ENCODE measurements at regions not wholly inside any gene's neighbourhood (a gene's known extent, or its start where the extent isn't known, plus 50 kb on each side); places are given as distances from the start of the nearest gene placed in this dataset.

DNA sequence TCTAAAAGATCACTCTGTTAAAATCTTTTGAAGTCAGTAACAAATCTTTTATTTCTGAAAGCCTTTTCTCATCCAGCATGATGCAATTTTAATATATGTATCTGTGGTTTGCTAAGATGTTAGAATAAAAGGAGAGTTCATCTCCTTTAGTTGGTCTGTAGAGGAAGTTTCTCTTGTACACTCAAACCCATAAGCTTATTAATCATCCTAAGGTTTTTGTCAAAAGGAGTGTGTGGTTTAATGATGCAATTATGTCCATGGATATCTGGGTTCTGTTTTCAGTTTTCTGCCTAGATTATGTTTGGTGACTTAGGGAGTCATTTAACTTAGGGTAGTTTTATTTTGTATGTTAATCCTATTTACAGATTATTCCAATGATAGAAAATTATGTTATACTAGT lies 52.1 kb upstream of the NDST4 start:
- TF ChIP-seq, protein P1, sequence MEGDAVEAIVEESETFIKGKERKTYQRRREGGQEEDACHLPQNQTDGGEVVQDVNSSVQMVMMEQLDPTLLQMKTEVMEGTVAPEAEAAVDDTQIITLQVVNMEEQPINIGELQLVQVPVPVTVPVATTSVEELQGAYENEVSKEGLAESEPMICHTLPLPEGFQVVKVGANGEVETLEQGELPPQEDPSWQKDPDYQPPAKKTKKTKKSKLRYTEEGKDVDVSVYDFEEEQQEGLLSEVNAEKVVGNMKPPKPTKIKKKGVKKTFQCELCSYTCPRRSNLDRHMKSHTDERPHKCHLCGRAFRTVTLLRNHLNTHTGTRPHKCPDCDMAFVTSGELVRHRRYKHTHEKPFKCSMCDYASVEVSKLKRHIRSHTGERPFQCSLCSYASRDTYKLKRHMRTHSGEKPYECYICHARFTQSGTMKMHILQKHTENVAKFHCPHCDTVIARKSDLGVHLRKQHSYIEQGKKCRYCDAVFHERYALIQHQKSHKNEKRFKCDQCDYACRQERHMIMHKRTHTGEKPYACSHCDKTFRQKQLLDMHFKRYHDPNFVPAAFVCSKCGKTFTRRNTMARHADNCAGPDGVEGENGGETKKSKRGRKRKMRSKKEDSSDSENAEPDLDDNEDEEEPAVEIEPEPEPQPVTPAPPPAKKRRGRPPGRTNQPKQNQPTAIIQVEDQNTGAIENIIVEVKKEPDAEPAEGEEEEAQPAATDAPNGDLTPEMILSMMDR (IDR thresholded peaks at IDR 0.05): no peak
- TF ChIP-seq EP300 (IDR thresholded peaks at IDR 0.05): no peak

Measured in tibial nerve (tissue), 4 donors.